IMR-90 (cell line): ENCODE measurements at regions not wholly inside any gene's neighbourhood (a gene's known extent, or its start where the extent isn't known, plus 50 kb on each side); places are given as distances from the start of the nearest gene placed in this dataset.

Experiments
- ATAC-seq: fragments of 200-7000 bp; cut with Tn5 transposase; 2 replicates; pipeline ENCODE4 v1.9.1; 2020; ENCODE audit warnings: low read depth, mild to moderate bottlenecking, moderate library complexity
- BruUV-seq: library from RNA; stranded (reverse); fragments of 400-500 nt; replicated peaks from 2 replicates; lab custom pipeline; 2021; lab: Mats Ljungman, UMichigan
- CTCF ChIA-PET: fragments of 300-600 bp; formaldehyde crosslinking; extraction: SDS; loops from one replicate; lab custom pipeline; 2021; ENCODE audit warnings: antibody characterized with exemption; lab: Yijun Ruan, JAX
- POLR2A ChIA-PET: fragments of 300-600 bp; sonication (Branson Sonifier 250); formaldehyde crosslinking; loops from one replicate; lab custom pipeline; 2022; ENCODE audit warnings: antibody characterized with exemption; ENCODE audit not compliant: unreplicated experiment; lab: Charles Lee
- DNase-seq: peaks from one replicate; pipeline ENCODE4 v3.0.0; 2013
- H2AFZ ChIP-seq: replicated peaks from 2 replicates; pipeline ENCODE3; 2013; ENCODE audit warnings: low read length, mild to moderate bottlenecking; ENCODE audit not compliant: poor library complexity
- H2AK5ac ChIP-seq: 2 replicates; pipeline ENCODE4 v1.6.1; 2013; ENCODE audit warnings: low read depth, low read length, inconsistent platforms
- H2AK9ac ChIP-seq: replicated peaks from 2 replicates; pipeline ENCODE3; 2013; ENCODE audit warnings: mild to moderate bottlenecking, low read depth, low read length, moderate library complexity; ENCODE audit not compliant: poor library complexity
- H2BK120ac ChIP-seq: 2 replicates; pipeline ENCODE4 v1.6.1; 2013; ENCODE audit warnings: low read depth, low read length, inconsistent platforms
- H2BK15ac ChIP-seq: 3 replicates; pipeline ENCODE4 v1.6.1; 2013; ENCODE audit warnings: low read depth, low read length, inconsistent platforms
- H2BK20ac ChIP-seq: 2 replicates; pipeline ENCODE4 v1.6.1; 2013; ENCODE audit warnings: low read depth, mild to moderate bottlenecking, inconsistent platforms, low read length, moderate library complexity
- H2BK5ac ChIP-seq: 2 replicates; pipeline ENCODE4 v1.6.1; 2013; ENCODE audit warnings: mild to moderate bottlenecking, low read depth, low read length, inconsistent platforms; ENCODE audit not compliant: poor library complexity, severe bottlenecking
- H3K14ac ChIP-seq: replicated peaks from 2 replicates; pipeline ENCODE4 v1.6.1; 2013; ENCODE audit warnings: low read depth, low read length, inconsistent platforms
- H3K18ac ChIP-seq: 2 replicates; pipeline ENCODE4 v1.6.1; 2013; ENCODE audit warnings: low read depth, low read length, control low read depth
- H3K23ac ChIP-seq: 2 replicates; pipeline ENCODE4 v1.6.1; 2013; ENCODE audit warnings: low read depth, low read length, inconsistent platforms
- H3K27ac ChIP-seq: 2 replicates; pipeline ENCODE4 v1.5.1; 2013; ENCODE audit warnings: mild to moderate bottlenecking, control low read depth, low read length; ENCODE audit not compliant: insufficient read depth
- H3K27me3 ChIP-seq: 2 replicates; pipeline ENCODE4 v1.6.1; 2013; ENCODE audit warnings: low read length; ENCODE audit not compliant: control insufficient read depth, insufficient read depth
- H3K36me3 ChIP-seq: 2 replicates; pipeline ENCODE4 v1.6.1; 2013; ENCODE audit warnings: low read length, mixed read lengths; ENCODE audit not compliant: control insufficient read depth, insufficient read depth
- H3K4ac ChIP-seq: 2 replicates; pipeline ENCODE4 v1.6.1; 2013; ENCODE audit warnings: low read depth, low read length, inconsistent platforms
- H3K4me1 ChIP-seq: 2 replicates; pipeline ENCODE4 v1.6.1; 2013; ENCODE audit warnings: low read length, mixed read lengths; ENCODE audit not compliant: control insufficient read depth, insufficient read depth
- H3K4me2 ChIP-seq: 2 replicates; pipeline ENCODE4 v1.6.1; 2013; ENCODE audit warnings: low read depth, mild to moderate bottlenecking, control low read depth, low read length, moderate library complexity
- H3K4me3 ChIP-seq: 2 replicates; pipeline ENCODE4 v1.5.1; 2013; ENCODE audit warnings: low read depth, mild to moderate bottlenecking, control low read depth, low read length, moderate library complexity; ENCODE audit not compliant: insufficient read depth
- H3K56ac ChIP-seq: 2 replicates; pipeline ENCODE4 v1.6.1; 2013; ENCODE audit warnings: low read length, inconsistent platforms; ENCODE audit not compliant: insufficient read depth; ENCODE audit errors: extremely low read depth
- H3K79me1 ChIP-seq, 2 experiments: 2 replicates each; pipeline ENCODE4 v1.6.1; 2013; ENCODE audit warnings: low read length in 2 of 2, inconsistent platforms in 1 of 2, low read depth in 1 of 2
- H3K9ac ChIP-seq: 2 replicates; pipeline ENCODE4 v1.6.1; 2013; ENCODE audit warnings: low read depth, low read length, control low read depth
- H3K9me1 ChIP-seq: 2 replicates; pipeline ENCODE4 v1.6.1; 2013; ENCODE audit warnings: low read length, inconsistent platforms; ENCODE audit not compliant: insufficient read depth
- H3K9me3 ChIP-seq: 2 replicates; pipeline ENCODE4 v1.6.1; 2013; ENCODE audit warnings: low read length; ENCODE audit not compliant: control insufficient read depth, insufficient read depth
- H4K20me1 ChIP-seq: 2 replicates; pipeline ENCODE4 v1.6.1; 2013; ENCODE audit warnings: low read length, inconsistent platforms; ENCODE audit not compliant: insufficient read depth
- H4K5ac ChIP-seq: 2 replicates; pipeline ENCODE4 v1.6.1; 2013; ENCODE audit warnings: mild to moderate bottlenecking, low read depth, low read length, control low read depth
- H4K8ac ChIP-seq, 2 experiments: 2 replicates each; pipeline ENCODE4 v1.6.1; 2013; ENCODE audit warnings: low read depth in 2 of 2, low read length in 2 of 2, control low read depth in 1 of 2, inconsistent platforms in 1 of 2
- H4K91ac ChIP-seq: 2 replicates; pipeline ENCODE4 v1.6.1; 2013; ENCODE audit warnings: low read depth, low read length, inconsistent platforms; ENCODE audit not compliant: insufficient read depth
- BHLHE40 ChIP-seq: fragments of 150-350 bp; IDR thresholded peaks from 2 replicates; pipeline ENCODE4 v1.6.1; 2016; ENCODE audit warnings: mild to moderate bottlenecking, low read depth, low read length
- CEBPB ChIP-seq: IDR thresholded peaks from 2 replicates; pipeline ENCODE4 v1.6.1; 2012; ENCODE audit warnings: low read depth, low read length, improper control_type of control experiment
- CHD1 ChIP-seq: IDR thresholded peaks from 2 replicates; pipeline ENCODE4 v1.6.1; 2012; ENCODE audit warnings: low read depth, low read length, improper control_type of control experiment
- ELK1 ChIP-seq: fragments of 150-350 bp; IDR thresholded peaks from 2 replicates; pipeline ENCODE4 v1.6.1; 2016; ENCODE audit warnings: low read depth, mild to moderate bottlenecking, low read length, moderate library complexity, borderline replicate concordance
- FOS ChIP-seq: fragments of 150-350 bp; IDR thresholded peaks from 2 replicates; pipeline ENCODE4 v1.6.1; 2016; ENCODE audit warnings: low read depth, low read length
- MAFK ChIP-seq: IDR thresholded peaks from 2 replicates; pipeline ENCODE4 v1.6.1; 2012; ENCODE audit warnings: low read depth, low read length, improper control_type of control experiment
- MAZ ChIP-seq: IDR thresholded peaks from 2 replicates; pipeline ENCODE4 v1.6.1; 2012; ENCODE audit warnings: low read depth, mild to moderate bottlenecking, low read length, improper control_type of control experiment, moderate library complexity, borderline replicate concordance
- MXI1 ChIP-seq: IDR thresholded peaks from 2 replicates; pipeline ENCODE4 v1.6.1; 2012; ENCODE audit warnings: low read depth, mild to moderate bottlenecking, low read length, moderate library complexity, borderline replicate concordance
- NFE2L2 ChIP-seq: fragments of 150-350 bp; IDR thresholded peaks from 2 replicates; pipeline ENCODE4 v1.6.1; 2016; ENCODE audit warnings: low read depth, mild to moderate bottlenecking, low read length
- RAD21 ChIP-seq: IDR thresholded peaks from 2 replicates; pipeline ENCODE4 v1.6.1; 2012; ENCODE audit warnings: low read length, improper control_type of control experiment
- RCOR1 ChIP-seq: IDR thresholded peaks from 2 replicates; pipeline ENCODE4 v1.6.1; 2012; ENCODE audit warnings: mild to moderate bottlenecking, low read length, improper control_type of control experiment; ENCODE audit not compliant: insufficient replicate concordance
- RFX5 ChIP-seq: IDR thresholded peaks from 2 replicates; pipeline ENCODE4 v1.8.0; 2012; ENCODE audit warnings: low read depth, mild to moderate bottlenecking, low read length, moderate library complexity
- SMC3 ChIP-seq: fragments of 150-350 bp; IDR thresholded peaks from 2 replicates; pipeline ENCODE4 v1.6.1; 2016; ENCODE audit warnings: low read depth, mild to moderate bottlenecking, antibody characterized with exemption, low read length, moderate library complexity
- WGBS, 2 experiments: methylation state at CpG; one replicate each; pipeline versions ENCODE4 v1.1.5 to v1.1.7; 2013; ENCODE audit warnings: missing lambda C conversion rate in 2 of 2; ENCODE audit not compliant: insufficient read length in 1 of 2; ENCODE audit errors: extremely low coverage in 2 of 2; 5-methylcytosine and 5-hydroxymethylcytosine counted together
- dilution Hi-C: fragments of 300-500 bp; cut with HindIII; formaldehyde crosslinking; loops from one replicate; pipeline ENCODE4 v1.14.3; 2018; ENCODE audit warnings: low sequenced_read_pairs; ENCODE audit not compliant: unreplicated experiment
- in situ Hi-C: fragments of 300-500 bp; cut with MboI; formaldehyde crosslinking; loops from 3 replicates; pipeline ENCODE4 v1.14.3; 2019; ENCODE audit warnings: low sequenced_read_pairs, inconsistent platforms, mixed read lengths
- intact Hi-C: fragments of 100-400 bp; cut with micrococcal nuclease; formaldehyde crosslinking; loops from 2 replicates; pipeline ENCODE4 v1.10.0; 2022
- TF ChIP-seq, protein P1 (sequence below): fragments of 150-350 bp; IDR thresholded peaks from 2 replicates; pipeline ENCODE4 v1.6.1; 2017; ENCODE audit warnings: mild to moderate bottlenecking, antibody characterized with exemption, low read length, low read depth

DNA sequence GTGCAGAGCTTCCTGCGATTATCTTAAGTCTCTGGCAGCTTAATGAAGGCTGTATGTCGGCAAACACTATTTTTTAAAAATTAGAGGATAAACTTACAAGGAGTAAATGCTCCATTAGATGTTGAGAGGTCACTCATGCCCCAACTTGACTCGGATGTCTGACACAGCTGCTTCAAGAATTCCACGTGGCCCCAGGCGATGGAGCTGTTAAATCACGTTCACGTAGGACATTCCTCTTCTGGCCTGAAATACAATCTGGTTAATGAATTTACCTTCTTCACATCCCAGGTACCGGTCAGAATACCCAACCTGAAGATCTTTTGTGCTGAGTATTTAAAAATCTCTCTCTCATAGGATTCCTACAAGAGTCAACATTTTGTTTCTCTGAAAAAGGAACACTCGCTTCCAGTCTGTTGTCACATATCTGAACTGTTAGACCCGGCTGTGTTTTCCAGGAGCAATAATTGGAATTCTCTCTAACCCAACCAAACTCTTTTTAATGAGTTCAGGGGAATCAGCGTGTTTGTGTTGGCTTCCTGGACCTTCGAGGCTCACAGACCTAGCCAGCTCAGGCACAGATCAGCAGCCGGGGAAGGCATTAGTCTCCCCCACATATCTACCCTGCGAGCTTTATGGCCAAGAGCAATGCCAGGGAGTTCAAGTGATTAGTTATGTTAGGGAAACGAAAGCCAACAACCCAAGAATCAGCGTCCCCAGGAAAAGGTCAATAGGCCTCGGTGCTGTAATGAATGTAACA, 284.9 kb downstream of the FGFR2 start:
- H3K18ac ChIP-seq: no peak overlapping the region
- no peak overlapping the region for H2AFZ ChIP-seq
- whole genome bisulfite sequencing, 2 experiments: 10% methylated on average over 5 of the region's 17 CpGs; no CpG with 5 or more reads in 1 of the 2 experiments
- no peak overlapping the region for H4K91ac ChIP-seq
- in situ Hi-C loops: no loop called here
- H4K8ac ChIP-seq: no peak overlapping the region
- ATAC-seq (no peak), DNase-seq (no peak)
- intact Hi-C loops: no loop called here
- H3K27me3 ChIP-seq: no peaks in the 10 kb centered on the region
- H2AK5ac ChIP-seq: no peak overlapping the region
- H3K9me3 ChIP-seq: peaks cover 11% of the 10 kb centered on the region; the same call in 1 of the 2 replicates
- dilution Hi-C loops: no loop called here
- no peak overlapping the region for H3K27ac ChIP-seq
- no peak overlapping the region for H2BK15ac ChIP-seq
- no peak overlapping the region for H3K4me3 ChIP-seq
- ChIA-PET POLR2A (no interaction called here), CTCF (no interaction called here)
- H2BK120ac ChIP-seq: no peak overlapping the region
- BruUV-seq: no TSS peak
- H3K36me3 ChIP-seq: no peaks in the 10 kb centered on the region
- H4K20me1 ChIP-seq: no peaks in the 10 kb centered on the region
- H2AK9ac ChIP-seq: no peak overlapping the region
- H3K9ac ChIP-seq: no peak overlapping the region
- no peak for TF ChIP-seq FOS
- TF ChIP-seq MXI1: no peak
- TF ChIP-seq CHD1: no peak
- no peak for TF ChIP-seq RAD21
- no peak for TF ChIP-seq RCOR1
- no peak for TF ChIP-seq RFX5
- no peak for TF ChIP-seq CEBPB
- no peak for TF ChIP-seq BHLHE40
- TF ChIP-seq NFE2L2: no peak
- TF ChIP-seq MAFK: no peak
- TF ChIP-seq MAZ: no peak
- no peak for TF ChIP-seq SMC3
- TF ChIP-seq, protein P1, sequence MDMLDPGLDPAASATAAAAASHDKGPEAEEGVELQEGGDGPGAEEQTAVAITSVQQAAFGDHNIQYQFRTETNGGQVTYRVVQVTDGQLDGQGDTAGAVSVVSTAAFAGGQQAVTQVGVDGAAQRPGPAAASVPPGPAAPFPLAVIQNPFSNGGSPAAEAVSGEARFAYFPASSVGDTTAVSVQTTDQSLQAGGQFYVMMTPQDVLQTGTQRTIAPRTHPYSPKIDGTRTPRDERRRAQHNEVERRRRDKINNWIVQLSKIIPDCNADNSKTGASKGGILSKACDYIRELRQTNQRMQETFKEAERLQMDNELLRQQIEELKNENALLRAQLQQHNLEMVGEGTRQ: no peak
- no peak for TF ChIP-seq ELK1
- H3K23ac ChIP-seq: no peak overlapping the region
- H2BK20ac ChIP-seq: no peak overlapping the region
- H3K4ac ChIP-seq: no peak overlapping the region
- no peaks in the 10 kb centered on the region for H3K4me1 ChIP-seq
- no peak overlapping the region for H3K14ac ChIP-seq
- H3K79me1 ChIP-seq: no peaks in the 10 kb centered on the region
- H3K56ac ChIP-seq: no peak overlapping the region
- no peak overlapping the region for H2BK5ac ChIP-seq
- no peak overlapping the region for H3K4me2 ChIP-seq
- H4K5ac ChIP-seq: no peak overlapping the region
- no peaks in the 10 kb centered on the region for H3K9me1 ChIP-seq
